T47D (cell line): ENCODE measurements at regions not wholly inside any gene's neighbourhood (a gene's known extent, or its start where the extent isn't known, plus 50 kb on each side); places are given as distances from the start of the nearest gene placed in this dataset.

Experiments used
- DNase-seq, 2 experiments: peaks; one replicate each; pipeline versions ENCODE4 v3.0.0 to v3.0.0-alpha.2; 2011 to 2012; ENCODE audit warnings: low read depth in 1 of 2, low spot score in 1 of 2
- JUND ChIP-seq: IDR thresholded peaks from 2 replicates; pipeline ENCODE4 v1.6.1; 2012; ENCODE audit warnings: low read depth
- in situ Hi-C: cut with HindIII; loops from 2 replicates; pipeline ENCODE4 v1.10.0; 2016; ENCODE audit warnings: low sequenced_read_pairs, low pct_unique_long_range_greater_than_20kb

- in situ Hi-C loops = no loop called here
- no peak for TF ChIP-seq JUND
- no peak for DNase-seq
Observed at GRCh38 chr3:117398141-117398899, 688.7 kb downstream of the TUSC7 start.

DNA sequence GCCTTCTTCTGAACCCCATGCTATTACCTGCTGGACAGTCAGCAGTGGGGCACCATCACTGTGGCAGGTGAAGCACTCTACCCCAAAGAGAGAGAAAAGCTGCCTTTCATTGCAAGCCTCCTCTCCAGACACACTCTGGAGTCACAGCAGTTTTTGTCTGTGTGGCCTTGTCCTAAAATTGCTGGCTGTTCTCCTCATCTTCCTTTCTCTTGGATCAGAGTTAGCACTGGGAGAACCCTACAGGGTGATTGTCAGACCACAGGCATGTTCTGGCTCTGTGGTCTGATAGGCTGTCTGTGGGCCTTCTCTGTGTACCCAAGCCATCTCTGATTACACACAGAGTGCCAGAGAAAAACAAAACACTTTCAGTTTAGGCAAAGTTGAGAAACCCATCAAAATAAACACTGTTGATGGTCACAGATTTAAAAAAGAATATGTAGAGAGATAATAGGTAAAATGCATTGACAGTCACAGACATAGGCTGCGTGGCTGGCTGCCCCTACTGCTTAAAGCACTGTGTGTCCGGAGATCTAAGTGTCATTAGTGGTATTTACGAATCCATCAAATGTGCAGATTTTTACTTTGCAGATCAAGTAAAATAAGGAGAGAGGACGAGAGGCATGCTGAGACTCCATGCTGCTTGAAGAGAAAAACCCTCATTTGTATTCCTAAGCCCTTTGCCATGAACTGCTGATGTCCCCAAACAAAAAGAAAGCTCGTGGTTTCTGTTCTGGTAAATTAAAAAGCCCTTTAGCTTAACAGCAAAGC lies 689.9 kb downstream of the TUSC7 start:
- no peak for DNase-seq
- in situ Hi-C loops = no loop called here
- TF ChIP-seq JUND = no peak

GRCh38 chr3:117400303-117400702 lies 690.7 kb downstream of the TUSC7 start:
- in situ Hi-C loops = no loop called here
- no peak for TF ChIP-seq JUND
- no peak for DNase-seq

GRCh38 chr3:117404141-117404540 lies 694.6 kb downstream of the TUSC7 start:
- no peak for DNase-seq
- in situ Hi-C loops = no loop called here

DNA sequence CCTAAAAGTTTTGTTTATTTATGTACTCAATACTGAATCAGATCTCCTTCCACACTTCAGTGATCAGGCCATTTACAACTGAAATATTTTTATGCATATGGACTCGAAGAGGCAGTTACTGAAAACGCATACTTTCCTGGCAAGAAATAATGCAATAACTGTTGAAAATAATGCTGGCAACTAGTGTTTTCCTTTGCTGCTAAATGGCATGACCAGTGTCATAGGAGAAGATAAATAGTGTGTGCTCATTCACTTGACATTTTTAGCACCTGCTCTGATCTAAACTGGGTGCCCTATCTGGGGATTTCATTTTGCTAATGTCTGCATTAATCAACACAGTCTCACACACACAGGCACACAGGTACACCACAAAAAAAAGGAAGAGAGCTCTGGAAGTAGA lies 695.2 kb downstream of the TUSC7 start:
- in situ Hi-C loops = no loop called here
- no peak for TF ChIP-seq JUND
- no peak for DNase-seq

More at GRCh38 chr3:117404141-117404540, 694.6 kb downstream of the TUSC7 start:
- TF ChIP-seq JUND = no peak

GRCh38 chr3:117405359-117405758 lies 695.8 kb downstream of the TUSC7 start:
- in situ Hi-C loops = no loop called here
- DNase-seq = no peak
- TF ChIP-seq JUND = no peak

DNA sequence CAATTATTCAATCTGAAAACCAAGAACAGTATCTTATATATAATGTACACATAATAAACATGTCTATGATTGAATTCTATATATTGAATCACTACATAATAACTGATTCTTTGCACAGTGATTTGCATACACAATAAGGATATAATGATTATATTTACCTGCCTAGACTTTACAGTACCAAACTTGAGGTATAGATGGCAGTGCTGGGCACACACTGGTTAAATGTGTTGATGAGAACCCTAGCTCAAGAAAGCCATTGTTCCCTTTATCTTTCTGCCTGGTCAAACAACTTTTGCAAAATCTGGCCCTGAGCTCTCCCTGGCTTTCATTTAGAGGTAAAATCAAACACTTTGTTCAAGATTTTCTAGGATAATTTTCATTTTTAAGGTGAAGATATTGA lies 697.7 kb downstream of the TUSC7 start:
- no peak for DNase-seq
- no peak for TF ChIP-seq JUND
- in situ Hi-C loops = no loop called here

GRCh38 chr3:117408811-117409210 lies 699.2 kb downstream of the TUSC7 start:
- in situ Hi-C loops = no loop called here
- DNase-seq = no peak
- no peak for TF ChIP-seq JUND

DNA sequence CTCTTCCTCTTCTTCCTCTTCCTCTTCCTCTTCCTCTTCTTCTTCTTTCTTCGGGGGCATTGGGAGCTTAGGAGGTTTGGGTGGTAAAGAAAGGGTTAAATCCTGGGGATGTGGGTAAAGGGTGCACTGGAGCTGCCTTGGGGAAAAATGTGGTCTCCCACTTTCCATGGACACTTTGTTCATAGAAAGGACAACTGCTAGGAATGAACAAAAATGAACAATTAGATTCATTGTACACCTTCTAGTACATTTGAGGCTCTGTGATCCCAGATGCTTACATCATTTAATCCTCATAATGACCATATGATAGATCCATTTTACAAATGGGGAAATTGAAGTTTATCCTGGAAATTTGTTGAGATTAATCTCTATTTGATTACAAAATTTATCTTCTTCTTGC lies 699.7 kb downstream of the TUSC7 start:
- no peak for DNase-seq
- no peak for TF ChIP-seq JUND
- in situ Hi-C loops = no loop called here

- TF ChIP-seq JUND = no peak
- DNase-seq = no peak
- in situ Hi-C loops = no loop called here
Observed at GRCh38 chr3:117409701-117410459, 700.3 kb downstream of the TUSC7 start.

- TF ChIP-seq JUND = no peak
- in situ Hi-C loops = no loop called here
- DNase-seq = no peak
Observed at GRCh38 chr3:117411971-117412370, 702.4 kb downstream of the TUSC7 start.

DNA sequence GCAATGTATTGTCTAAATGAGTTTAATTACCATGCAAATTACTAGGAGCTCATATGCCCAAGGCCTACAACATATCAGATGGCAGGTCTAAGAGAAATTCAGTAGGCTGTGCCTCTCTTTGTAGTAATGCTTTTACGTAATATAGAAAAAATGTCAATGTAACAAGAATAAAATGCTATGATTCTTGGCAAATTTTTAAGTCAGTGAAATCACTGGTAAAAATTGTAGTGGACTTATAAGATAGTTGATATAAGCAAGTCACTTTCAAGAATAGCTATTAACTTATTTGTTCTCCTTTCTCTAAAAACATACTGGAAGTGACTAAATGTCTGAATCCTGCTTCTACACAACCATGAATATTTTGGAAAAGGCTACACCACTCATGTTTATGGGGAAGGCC lies 707.8 kb downstream of the TUSC7 start:
- in situ Hi-C loops = no loop called here
- no peak for TF ChIP-seq JUND
- DNase-seq = no peak

DNA sequence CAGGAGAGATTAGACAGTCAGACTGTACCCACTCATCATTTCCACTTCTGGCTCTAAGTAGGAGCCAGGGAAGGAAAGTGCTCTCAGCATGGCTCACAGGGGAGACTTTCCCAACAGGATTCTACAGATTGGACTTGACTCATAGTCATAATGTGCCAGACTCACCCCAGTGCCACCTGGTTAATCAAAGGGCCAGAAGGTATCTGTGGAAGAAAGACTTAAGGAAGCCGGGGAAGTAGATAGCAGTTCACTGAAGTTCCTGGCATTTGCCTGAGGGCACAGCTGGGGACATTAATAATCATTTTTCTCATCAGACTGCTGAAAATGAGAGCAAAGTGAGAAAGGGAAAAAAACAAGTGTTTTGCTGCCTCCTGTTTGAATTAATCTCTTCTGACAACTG lies 717.5 kb downstream of the TUSC7 start:
- DNase-seq = no peak
- in situ Hi-C loops = no loop called here
- no peak for TF ChIP-seq JUND
